K562 (cell line): ENCODE measurements at regions not wholly inside any gene's neighbourhood (a gene's known extent, or its start where the extent isn't known, plus 50 kb on each side); places are given as distances from the start of the nearest gene placed in this dataset.

Source experiments
- BMI1 ChIP-seq: fragments of 150-350 bp; IDR thresholded peaks from 2 replicates; pipeline ENCODE4 v1.6.1; 2014; ENCODE audit warnings: low read length
- CTCF ChIP-seq, 3 experiments: IDR thresholded peaks in 2 of 3; conservative IDR thresholded peaks in 1 of 3; 2 replicates each; pipeline ENCODE4 v1.5.1; 2011 to 2012; ENCODE audit warnings: low read length in 3 of 3, mild to moderate bottlenecking in 3 of 3, control low read depth in 2 of 3, improper control_type of control experiment in 1 of 3, inconsistent platforms in 1 of 3, low read depth in 1 of 3, mixed read lengths in 1 of 3, moderate library complexity in 1 of 3; ENCODE audit not compliant: insufficient read depth in 2 of 3
- EZH2 ChIP-seq: IDR thresholded peaks from 2 replicates; pipeline ENCODE4 v1.6.1; 2012; ENCODE audit warnings: low read depth, mild to moderate bottlenecking, inconsistent platforms, low read length, borderline replicate concordance
- KAT8 ChIP-seq: fragments of 450-650 bp; IDR thresholded peaks from 2 replicates; pipeline ENCODE4 v1.6.1; 2016; ENCODE audit warnings: low read depth, mild to moderate bottlenecking
- KDM1A ChIP-seq, 2 experiments: fragments of 450-650 bp; IDR thresholded peaks; 2 replicates each; pipeline ENCODE4 v1.6.1; 2016; ENCODE audit warnings: mild to moderate bottlenecking in 2 of 2
- MAFK ChIP-seq: IDR thresholded peaks from 2 replicates; pipeline ENCODE4 v1.6.1; 2011; ENCODE audit warnings: low read length, improper control_type of control experiment
- POLR2A ChIP-seq: fragments of 450-650 bp; conservative IDR thresholded peaks from 2 replicates; pipeline ENCODE4 v1.6.1; 2016
- PREB ChIP-seq: sonication (generic); formaldehyde crosslinking; IDR thresholded peaks from 2 replicates; pipeline ENCODE4 v1.8.1; 2023; ENCODE audit warnings: mild to moderate bottlenecking, missing genetic modification reagents
- PYGO2 ChIP-seq: fragments of 450-650 bp; IDR thresholded peaks from 2 replicates; pipeline ENCODE4 v1.6.1; 2016; ENCODE audit warnings: mild to moderate bottlenecking, missing genetic modification characterization, moderate library complexity, missing compliant biosample characterization
- TAL1 ChIP-seq: fragments of 450-650 bp; IDR thresholded peaks from 2 replicates; pipeline ENCODE4 v1.6.1; 2016; ENCODE audit warnings: mild to moderate bottlenecking
- UBTF ChIP-seq, 2 experiments: IDR thresholded peaks; 2 replicates each; pipeline ENCODE4 v1.6.1; 2012; ENCODE audit warnings: improper control_type of control experiment in 2 of 2, low read depth in 2 of 2, low read length in 2 of 2, borderline replicate concordance in 1 of 2
- TF ChIP-seq, protein P1 (sequence below): fragments of 450-650 bp; formaldehyde crosslinking; IDR thresholded peaks from 2 replicates; pipeline ENCODE4 v1.4.0; 2022; ENCODE audit warnings: missing genetic modification characterization

DNA sequence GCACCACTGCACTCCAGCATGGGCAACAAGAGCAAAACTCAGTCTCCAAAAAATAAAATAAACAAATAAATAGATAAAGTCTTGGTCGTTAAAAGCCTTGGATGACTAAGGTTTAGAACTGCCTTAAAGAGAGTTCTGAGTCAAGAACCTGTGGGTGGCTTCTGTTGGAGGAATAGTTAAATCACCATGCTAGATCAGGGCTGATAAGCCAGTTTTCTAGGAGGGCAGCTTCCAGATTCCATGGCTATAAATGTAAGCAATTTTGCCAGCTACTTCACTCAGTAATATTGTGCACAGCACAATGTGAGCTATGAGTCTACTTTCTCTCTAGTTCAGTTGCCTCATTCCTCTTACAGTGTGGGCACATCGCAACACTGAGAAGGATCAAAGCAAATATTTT is 242.1 kb upstream of the NUDT12 start:
- TF ChIP-seq BMI1 (no peak), CTCF (IDR thresholded peaks at IDR 0.05 in 2 of 3, conservative IDR thresholded peaks at IDR 0.05 in 1 of 3; ENCODE audit: insufficient read depth in 2 of 3, low read depth in 1 of 3, low read length in 3 of 3) (no peak), UBTF (IDR thresholded peaks at IDR 0.05; ENCODE audit: borderline replicate concordance in 1 of 2, low read depth in 2 of 2, low read length in 2 of 2) (no peak), EZH2 (no peak), PYGO2 (no peak), TAL1 (no peak), MAFK (no peak), KAT8 (no peak), KDM1A (IDR thresholded peaks at IDR 0.05) (no peak), PREB (CRISPR knock-in tag) (no peak), POLR2A (no peak)
- TF ChIP-seq, protein P1, sequence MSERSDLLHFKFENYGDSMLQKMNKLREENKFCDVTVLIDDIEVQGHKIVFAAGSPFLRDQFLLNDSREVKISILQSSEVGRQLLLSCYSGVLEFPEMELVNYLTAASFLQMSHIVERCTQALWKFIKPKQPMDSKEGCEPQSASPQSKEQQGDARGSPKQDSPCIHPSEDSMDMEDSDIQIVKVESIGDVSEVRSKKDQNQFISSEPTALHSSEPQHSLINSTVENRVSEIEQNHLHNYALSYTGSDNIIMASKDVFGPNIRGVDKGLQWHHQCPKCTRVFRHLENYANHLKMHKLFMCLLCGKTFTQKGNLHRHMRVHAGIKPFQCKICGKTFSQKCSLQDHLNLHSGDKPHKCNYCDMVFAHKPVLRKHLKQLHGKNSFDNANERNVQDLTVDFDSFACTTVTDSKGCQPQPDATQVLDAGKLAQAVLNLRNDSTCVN (CRISPR knock-in tag) = no peak
